HUES48 (cell line): ENCODE measurements at regions not wholly inside any gene's neighbourhood (a gene's known extent, or its start where the extent isn't known, plus 50 kb on each side); places are given as distances from the start of the nearest gene placed in this dataset.
"Not testable (repeated sequence)": the region's sequence is repeated elsewhere in the genome, so short reads cannot be mapped to it uniquely, and the experiment has no call there.

Experiments used
- H3K27ac ChIP-seq: one replicate; pipeline ENCODE4 v1.7.0; 2013; ENCODE audit warnings: low read depth, low read length, inconsistent platforms
- H3K27me3 ChIP-seq: 2 replicates; pipeline ENCODE4 v1.6.1; 2013; ENCODE audit warnings: mild to moderate bottlenecking, low read length; ENCODE audit not compliant: control insufficient read depth, insufficient read depth
- H3K36me3 ChIP-seq: 2 replicates; pipeline ENCODE4 v1.6.1; 2013; ENCODE audit warnings: low read length; ENCODE audit not compliant: control insufficient read depth, insufficient read depth
- H3K4me1 ChIP-seq: 2 replicates; pipeline ENCODE4 v1.6.1; 2013; ENCODE audit warnings: mild to moderate bottlenecking, low read length; ENCODE audit not compliant: control insufficient read depth, insufficient read depth
- H3K4me3 ChIP-seq: 2 replicates; pipeline ENCODE4 v1.5.1; 2013; ENCODE audit warnings: mild to moderate bottlenecking, low read depth, low read length
- H3K9ac ChIP-seq: 2 replicates; pipeline ENCODE4 v1.6.1; 2013; ENCODE audit warnings: mild to moderate bottlenecking, low read depth, low read length, moderate library complexity
- H3K9me3 ChIP-seq: 2 replicates; pipeline ENCODE4 v1.6.1; 2013; ENCODE audit warnings: low read length; ENCODE audit not compliant: control insufficient read depth, insufficient read depth

GRCh38 chr1:194658090-194658439, 1471.7 kb upstream of the B3GALT2 start:
- H3K9ac ChIP-seq: no peak overlapping the region
- H3K27me3 ChIP-seq: no peaks in the 10 kb centered on the region
- no peak overlapping the region for H3K4me3 ChIP-seq
- H3K4me1 ChIP-seq: no peaks in the 10 kb centered on the region
- no peaks in the 10 kb centered on the region for H3K36me3 ChIP-seq
- no peaks in the 10 kb centered on the region; the same call in 1 of the 2 replicates for H3K9me3 ChIP-seq
- no peak overlapping the region for H3K27ac ChIP-seq

- no peak overlapping the region for H3K27ac ChIP-seq
- no peak overlapping the region for H3K4me3 ChIP-seq
- no peak overlapping the region for H3K9ac ChIP-seq
- no peaks in the 10 kb centered on the region for H3K4me1 ChIP-seq
- H3K9me3 ChIP-seq: no peaks in the 10 kb centered on the region; the same call in 1 of the 2 replicates
- H3K27me3 ChIP-seq: no peaks in the 10 kb centered on the region
- no peaks in the 10 kb centered on the region for H3K36me3 ChIP-seq
Observed at GRCh38 chr1:194654956-194655355, 1468.5 kb upstream of the B3GALT2 start.

GRCh38 chr1:194653385-194653784, 1467.0 kb upstream of the B3GALT2 start:
- Histone ChIP-seq H3K36me3 (no peaks in the 10 kb centered on the region), H3K4me1 (no peaks in the 10 kb centered on the region), H3K4me3 (no peak overlapping the region), H3K9me3 (no peaks in the 10 kb centered on the region), H3K27me3 (no peaks in the 10 kb centered on the region), H3K27ac (no peak overlapping the region), H3K9ac (no peak overlapping the region)

- H3K27me3 ChIP-seq: no peaks in the 10 kb centered on the region
- no peaks in the 10 kb centered on the region for H3K36me3 ChIP-seq
- no peak overlapping the region for H3K27ac ChIP-seq
- H3K9me3 ChIP-seq: no peaks in the 10 kb centered on the region
- H3K4me3 ChIP-seq: no peak overlapping the region
- no peaks in the 10 kb centered on the region for H3K4me1 ChIP-seq
- H3K9ac ChIP-seq: no peak overlapping the region
Observed at GRCh38 chr1:194647118-194647517, 1460.7 kb upstream of the B3GALT2 start.

GRCh38 chr1:194644528-194644927, 1458.1 kb upstream of the B3GALT2 start:
- Histone ChIP-seq H3K4me1 (no peaks in the 10 kb centered on the region), H3K4me3 (no peak overlapping the region), H3K36me3 (no peaks in the 10 kb centered on the region), H3K9ac (no peak overlapping the region), H3K9me3 (peaks cover 4% of the 10 kb centered on the region; the same call in 1 of the 2 replicates), H3K27me3 (no peaks in the 10 kb centered on the region), H3K27ac (no peak overlapping the region)

- no peak overlapping the region for H3K9ac ChIP-seq
- H3K27ac ChIP-seq: no peak overlapping the region
- H3K36me3 ChIP-seq: no peaks in the 10 kb centered on the region
- H3K27me3 ChIP-seq: no peaks in the 10 kb centered on the region
- H3K4me1 ChIP-seq: no peaks in the 10 kb centered on the region
- H3K4me3 ChIP-seq: no peak overlapping the region
- H3K9me3 ChIP-seq: peaks cover 4% of the 10 kb centered on the region; the same call in 1 of the 2 replicates
Observed at GRCh38 chr1:194640322-194640721, 1453.9 kb upstream of the B3GALT2 start.

GRCh38 chr1:194629011-194629410, 1442.6 kb upstream of the B3GALT2 start:
- Histone ChIP-seq H3K9ac (no peak overlapping the region), H3K27ac (no peak overlapping the region), H3K36me3 (no peaks in the 10 kb centered on the region), H3K4me1 (no peaks in the 10 kb centered on the region), H3K27me3 (no peaks in the 10 kb centered on the region), H3K4me3 (no peak overlapping the region), H3K9me3 (no peaks in the 10 kb centered on the region)

- no peaks in the 10 kb centered on the region for H3K4me1 ChIP-seq
- H3K9ac ChIP-seq: no peak overlapping the region
- H3K27me3 ChIP-seq: no peaks in the 10 kb centered on the region
- no peak overlapping the region for H3K27ac ChIP-seq
- no peaks in the 10 kb centered on the region for H3K36me3 ChIP-seq
- H3K9me3 ChIP-seq: no peaks in the 10 kb centered on the region
- no peak overlapping the region for H3K4me3 ChIP-seq
Observed at GRCh38 chr1:194624833-194625232, 1438.4 kb upstream of the B3GALT2 start.

- no peaks in the 10 kb centered on the region for H3K27me3 ChIP-seq
- H3K4me3 ChIP-seq: no peak overlapping the region
- H3K9me3 ChIP-seq: peaks cover 5% of the 10 kb centered on the region; the same call in 1 of the 2 replicates
- H3K9ac ChIP-seq: no peak overlapping the region
- H3K4me1 ChIP-seq: no peaks in the 10 kb centered on the region
- H3K27ac ChIP-seq: no peak overlapping the region
- no peaks in the 10 kb centered on the region for H3K36me3 ChIP-seq
Observed at GRCh38 chr1:194618101-194618500, 1431.7 kb upstream of the B3GALT2 start.

- H3K27ac ChIP-seq, H3K4me1 ChIP-seq, H3K4me3 ChIP-seq, H3K36me3 ChIP-seq, H3K9ac ChIP-seq, H3K9me3 ChIP-seq, H3K27me3 ChIP-seq: not testable (repeated sequence)
Observed at GRCh38 chr1:194617272-194617671, 1430.9 kb upstream of the B3GALT2 start.

GRCh38 chr1:194616835-194617234, 1430.4 kb upstream of the B3GALT2 start:
- Histone ChIP-seq H3K9ac (no peak overlapping the region), H3K27ac (no peak overlapping the region), H3K9me3 (peaks cover 5% of the 10 kb centered on the region; the same call in 1 of the 2 replicates), H3K4me1 (no peaks in the 10 kb centered on the region), H3K27me3 (no peaks in the 10 kb centered on the region), H3K4me3 (no peak overlapping the region), H3K36me3 (no peaks in the 10 kb centered on the region)

GRCh38 chr1:194602184-194602583, 1415.8 kb upstream of the B3GALT2 start:
- Histone ChIP-seq H3K27me3 (no peaks in the 10 kb centered on the region), H3K36me3 (no peaks in the 10 kb centered on the region), H3K9me3 (no peaks in the 10 kb centered on the region), H3K4me3 (no peak overlapping the region), H3K27ac (no peak overlapping the region), H3K9ac (no peak overlapping the region), H3K4me1 (no peaks in the 10 kb centered on the region)
